H1 (cell line): ENCODE measurements at regions not wholly inside any gene's neighbourhood (a gene's known extent, or its start where the extent isn't known, plus 50 kb on each side); places are given as distances from the start of the nearest gene placed in this dataset.
A peak's percentile ranks its signal among the peaks of the same experiment; 100 is the strongest.

Experiments
- CTCF ChIA-PET: fragments of 300-600 bp; sonication (Branson Sonifier 250); formaldehyde crosslinking; loops from one replicate; lab custom pipeline; 2021; ENCODE audit not compliant: partially characterized antibody; lab: Charles Lee
- POLR2A ChIA-PET: fragments of 300-600 bp; sonication (Branson Sonifier 250); formaldehyde crosslinking; loops from one replicate; lab custom pipeline; 2021; ENCODE audit warnings: inconsistent platforms; ENCODE audit not compliant: partially characterized antibody; lab: Charles Lee
- DNase-seq, 2 experiments: peaks; one replicate each; pipeline versions ENCODE4 v3.0.0 to v3.0.0-alpha.2; 2010 to 2022; ENCODE audit warnings: low spot score in 2 of 2, low read depth in 1 of 2, mixed read lengths in 1 of 2
- FAIRE-seq: peaks from 2 replicates; lab custom pipeline; 2011; peaks lifted over from hg19 to GRCh38; lab: Jason Lieb, UNC
- H2AFZ ChIP-seq: 2 replicates; pipeline ENCODE4 v1.8.1; 2012; ENCODE audit warnings: low read length, inconsistent platforms
- H2AK5ac ChIP-seq: 2 replicates; pipeline ENCODE4 v1.6.1; 2013; ENCODE audit warnings: low read depth, low read length
- H2BK120ac ChIP-seq: replicated peaks from 2 replicates; pipeline ENCODE3; 2013; ENCODE audit warnings: low read depth, low read length, inconsistent platforms
- H2BK12ac ChIP-seq: 2 replicates; pipeline ENCODE4 v1.6.1; 2013; ENCODE audit warnings: low read depth, low read length
- H2BK15ac ChIP-seq: 2 replicates; pipeline ENCODE4 v1.6.1; 2013; ENCODE audit warnings: low read length
- H2BK20ac ChIP-seq: 2 replicates; pipeline ENCODE4 v1.6.1; 2013; ENCODE audit warnings: low read length
- H2BK5ac ChIP-seq: 2 replicates; pipeline ENCODE4 v1.6.1; 2013; ENCODE audit warnings: low read depth, low read length
- H3K14ac ChIP-seq: 2 replicates; pipeline ENCODE4 v1.6.1; 2013; ENCODE audit warnings: inconsistent platforms; ENCODE audit not compliant: insufficient read length
- H3K18ac ChIP-seq: 2 replicates; pipeline ENCODE4 v1.6.1; 2013; ENCODE audit warnings: low read length; ENCODE audit errors: extremely low read depth
- H3K23ac ChIP-seq: 2 replicates; pipeline ENCODE4 v1.6.1; 2013; ENCODE audit warnings: inconsistent platforms; ENCODE audit not compliant: insufficient read length
- H3K23me2 ChIP-seq: 2 replicates; pipeline ENCODE4 v1.6.1; 2013; ENCODE audit warnings: low read depth, low read length
- H3K27ac ChIP-seq: 2 replicates; pipeline ENCODE4 v1.6.1; 2011; ENCODE audit warnings: low read depth, low read length, inconsistent platforms
- H3K27me3 ChIP-seq, 4 experiments: replicated peaks in 1 of 4; 1 replicate in 1 of 4; 2 replicates in 3 of 4; pipeline versions ENCODE4 v1.6.1 to v1.8.1; 2011 to 2013; ENCODE audit warnings: low read length in 3 of 4, mild to moderate bottlenecking in 3 of 4, inconsistent platforms in 2 of 4, mixed read lengths in 2 of 4, moderate library complexity in 1 of 4; ENCODE audit not compliant: control insufficient read depth in 3 of 4, insufficient read depth in 3 of 4; ENCODE audit errors: extremely low read depth in 1 of 4
- H3K36me3 ChIP-seq, 4 experiments: 2 replicates each; pipeline versions ENCODE4 v1.6.1 to v1.8.1; 2011 to 2013; ENCODE audit warnings: mild to moderate bottlenecking in 4 of 4, low read length in 3 of 4, moderate library complexity in 2 of 4, control low read depth in 1 of 4, inconsistent platforms in 1 of 4; ENCODE audit not compliant: insufficient read depth in 4 of 4, control insufficient read depth in 2 of 4
- H3K4ac ChIP-seq: replicated peaks from 2 replicates; pipeline ENCODE3; 2013; ENCODE audit warnings: low read length, low read depth, mixed read lengths, inconsistent platforms; ENCODE audit not compliant: insufficient read length
- H3K4me1 ChIP-seq, 4 experiments: replicated peaks in 1 of 4; 1 replicate in 1 of 4; 2 replicates in 3 of 4; pipeline versions ENCODE4 v1.6.1 to v1.8.1; 2011 to 2013; ENCODE audit warnings: low read length in 3 of 4, inconsistent platforms in 2 of 4, mixed read lengths in 1 of 4; ENCODE audit not compliant: insufficient read depth in 4 of 4, control insufficient read depth in 3 of 4
- H3K4me2 ChIP-seq, 2 experiments: 2 replicates each; pipeline versions ENCODE4 v1.6.1 to v1.8.1; 2011 to 2013; ENCODE audit warnings: low read depth in 2 of 2, low read length in 2 of 2, control low read depth in 1 of 2, inconsistent platforms in 1 of 2, mild to moderate bottlenecking in 1 of 2; ENCODE audit not compliant: insufficient read depth in 1 of 2
- H3K4me3 ChIP-seq, 4 experiments: fragments of 200-600, 300-600 bp in 1 of 4; sonication (generic), shearing (Covaris generic), sonication (Bioruptor Twin) in 1 of 4; 2 replicates each; pipeline versions ENCODE4 v1.5.1 to v1.8.1; 2011 to 2016; ENCODE audit warnings: low read length in 4 of 4, low read depth in 3 of 4, control low read depth in 2 of 4, inconsistent platforms in 2 of 4, mild to moderate bottlenecking in 2 of 4, mixed read lengths in 1 of 4, moderate library complexity in 1 of 4; ENCODE audit not compliant: insufficient read depth in 2 of 4; ENCODE audit errors: extremely low read depth in 1 of 4
- H3K56ac ChIP-seq: replicated peaks from 2 replicates; pipeline ENCODE3; 2013; ENCODE audit warnings: low read depth, mild to moderate bottlenecking, mixed read lengths, low read length, inconsistent platforms; ENCODE audit not compliant: insufficient read length
- H3K79me1 ChIP-seq: 2 replicates; pipeline ENCODE4 v1.6.1; 2013; ENCODE audit warnings: low read depth, low read length, control low read depth
- H3K79me2 ChIP-seq, 2 experiments: 2 replicates each; pipeline versions ENCODE4 v1.6.1 to v1.8.1; 2012 to 2013; ENCODE audit warnings: low read length in 2 of 2, mild to moderate bottlenecking in 2 of 2, inconsistent platforms in 1 of 2; ENCODE audit not compliant: insufficient read depth in 2 of 2, control insufficient read depth in 1 of 2
- H3K9ac ChIP-seq, 4 experiments: replicated peaks in 1 of 4; 1 replicate in 1 of 4; 2 replicates in 3 of 4; pipeline versions ENCODE4 v1.6.1 to v1.8.1; 2011 to 2013; ENCODE audit warnings: low read depth in 3 of 4, low read length in 3 of 4, control low read depth in 2 of 4, mild to moderate bottlenecking in 2 of 4, moderate library complexity in 2 of 4, inconsistent platforms in 1 of 4; ENCODE audit errors: extremely low read depth in 1 of 4
- H3K9me3 ChIP-seq, 2 experiments: 2 replicates each; pipeline versions ENCODE4 v1.6.1 to v1.8.1; 2012 to 2013; ENCODE audit warnings: mild to moderate bottlenecking in 2 of 2, moderate library complexity in 2 of 2, control low read depth in 1 of 2, inconsistent platforms in 1 of 2, low read depth in 1 of 2, low read length in 1 of 2, mixed read lengths in 1 of 2; ENCODE audit not compliant: insufficient read depth in 2 of 2
- H4K20me1 ChIP-seq, 2 experiments: replicated peaks in 1 of 2; 2 replicates each; pipeline versions ENCODE3 to v1.8.1; 2011 to 2013; ENCODE audit warnings: inconsistent platforms in 2 of 2, low read length in 2 of 2, mild to moderate bottlenecking in 1 of 2; ENCODE audit not compliant: insufficient read depth in 2 of 2, control insufficient read depth in 1 of 2
- H4K5ac ChIP-seq: 2 replicates; pipeline ENCODE4 v1.6.1; 2013; ENCODE audit warnings: low read length, low read depth, mixed read lengths, inconsistent platforms; ENCODE audit not compliant: insufficient read length
- H4K8ac ChIP-seq: 2 replicates; pipeline ENCODE4 v1.8.0; 2013; ENCODE audit warnings: mild to moderate bottlenecking, moderate library complexity, low read length, inconsistent platforms; ENCODE audit not compliant: insufficient read depth; ENCODE audit errors: extremely low read depth
- H4K91ac ChIP-seq: replicated peaks from 2 replicates; pipeline ENCODE3; 2013; ENCODE audit warnings: low read length, mixed read lengths, inconsistent platforms; ENCODE audit not compliant: insufficient read length
- EP300 ChIP-seq, 2 experiments: IDR thresholded peaks; 1 replicate in 1 of 2; 2 replicates in 1 of 2; pipeline ENCODE4 v1.6.1; 2011 to 2012; ENCODE audit warnings: low read depth in 2 of 2, low read length in 2 of 2, mild to moderate bottlenecking in 2 of 2, borderline replicate concordance in 1 of 2, inconsistent platforms in 1 of 2, moderate library complexity in 1 of 2
- EZH2 ChIP-seq: fragments of 200-600 bp; sonication (generic); IDR thresholded peaks from 2 replicates; pipeline ENCODE4 v1.7.1; 2012; ENCODE audit warnings: low read depth, mild to moderate bottlenecking, moderate library complexity, low read length, inconsistent platforms; ENCODE audit not compliant: severe bottlenecking
- HDAC2 ChIP-seq, 2 experiments: fragments of 300-600 bp in 1 of 2; sonication (generic) in 1 of 2; IDR thresholded peaks; 2 replicates each; pipeline ENCODE4 v1.6.1; 2011 to 2012; ENCODE audit warnings: low read depth in 2 of 2, low read length in 2 of 2, mild to moderate bottlenecking in 2 of 2, moderate library complexity in 2 of 2, borderline replicate concordance in 1 of 2, inconsistent platforms in 1 of 2
- YY1 ChIP-seq: IDR thresholded peaks from 2 replicates; pipeline ENCODE4 v1.6.1; 2011; ENCODE audit warnings: low read depth, mild to moderate bottlenecking, low read length
- WGBS, 2 experiments: shearing (Covaris generic) in 1 of 2; methylation state at CpG; one replicate each; pipeline versions ENCODE4 v1.1.6 to v1.1.7; 2013 to 2015; ENCODE audit warnings: low lambda C conversion rate in 2 of 2, mixed read lengths in 2 of 2, inconsistent platforms in 1 of 2, low coverage in 1 of 2, missing lambda C conversion rate in 1 of 2; ENCODE audit not compliant: insufficient replicate concordance in 2 of 2, insufficient coverage in 1 of 2, insufficient read length in 1 of 2; ENCODE audit errors: extremely low coverage in 1 of 2, missing lambda C conversion rate in 1 of 2; 5-methylcytosine and 5-hydroxymethylcytosine counted together

DNA sequence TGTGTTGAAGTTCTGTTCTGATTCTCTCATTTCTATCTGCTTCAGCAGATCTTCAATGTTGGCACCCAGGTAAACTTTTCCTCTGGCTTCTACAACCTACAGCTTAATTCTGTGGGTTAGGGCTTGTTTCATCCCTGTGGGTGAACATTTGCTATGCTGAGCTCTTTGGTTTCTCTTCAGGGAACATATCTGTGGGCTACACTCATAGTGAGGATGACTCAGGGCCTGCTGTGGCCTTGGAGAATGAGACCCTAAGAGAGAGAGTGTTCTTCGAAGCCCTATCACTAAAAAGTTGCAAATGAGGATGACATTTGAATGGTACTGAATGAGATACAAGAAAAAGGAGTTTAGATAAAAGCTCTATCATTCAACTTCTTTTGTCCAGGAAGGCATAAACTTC lies 346.2 kb upstream of the CBLB start:
- Histone ChIP-seq H3K9me3 (no peaks in the 10 kb centered on the region; a peak in 1 of 4 replicates), H3K36me3 (no peaks in the 10 kb centered on the region), H4K20me1 (no peaks in the 10 kb centered on the region), H2BK20ac (no peak overlapping the region), H4K5ac (no peak overlapping the region), H3K23me2 (no peaks in the 10 kb centered on the region), H2BK15ac (no peak overlapping the region), H3K4me2 (no peak overlapping the region), H4K8ac (no peak overlapping the region), H3K27me3 (peaks cover 0 to 1% (median 0%) of the 10 kb centered on the region in 4 experiments; a peak in 1 of 7 replicates), H3K4ac (no peak overlapping the region), H3K79me2 (no peaks in the 10 kb centered on the region), H2AFZ (peak overlapping the region; percentile 38; the same call in 1 of the 2 replicates), H3K79me1 (no peaks in the 10 kb centered on the region), H3K14ac (no peak overlapping the region), H2AK5ac (no peak overlapping the region), H3K18ac (no peak overlapping the region), H2BK5ac (no peak overlapping the region), H3K4me3 (no peak overlapping the region), H3K56ac (no peak overlapping the region), H3K4me1 (no peaks in the 10 kb centered on the region), H3K9ac (no peak overlapping the region), H4K91ac (no peak overlapping the region), H3K23ac (no peak overlapping the region), H2BK12ac (no peak overlapping the region), H3K27ac (no peak overlapping the region), H2BK120ac (no peak overlapping the region)
- 83% methylated on average over 1 of the region's 1 CpG; no CpG with 5 or more reads in 1 of the 2 experiments for WGBS, 2 experiments
- FAIRE-seq (no peak), DNase-seq (no peak)
- ChIA-PET POLR2A (no interaction called here), CTCF (no interaction called here)
- TF ChIP-seq YY1 (no peak), EP300 (IDR thresholded peaks at IDR 0.05; ENCODE audit: borderline replicate concordance in 1 of 2, low read depth in 2 of 2, low read length in 2 of 2) (no peak), HDAC2 (IDR thresholded peaks at IDR 0.05; ENCODE audit: borderline replicate concordance in 1 of 2, low read depth in 2 of 2, low read length in 2 of 2) (no peak), EZH2 (no peak)
